Liver (tissue), 8 donors: ENCODE measurements at regions not wholly inside any gene's neighbourhood (a gene's known extent, or its start where the extent isn't known, plus 50 kb on each side); places are given as distances from the start of the nearest gene placed in this dataset.

Experiments
- DNase-seq: peaks from one replicate; pipeline ENCODE4 v3.0.0-alpha.2; 2017; ENCODE audit warnings: low spot score
- H3K27ac ChIP-seq, 2 donors: one replicate each; pipeline ENCODE4 v1.7.0; 2013; ENCODE audit warnings: inconsistent platforms in 2 of 2, low read length in 2 of 2, control low read depth in 1 of 2, low read depth in 1 of 2, mild to moderate bottlenecking in 1 of 2
- H3K27me3 ChIP-seq, 4 donors: one replicate each; pipeline versions ENCODE4 v1.6.1 to v1.7.0; 2013; ENCODE audit warnings: low read length in 3 of 4, inconsistent platforms in 1 of 4, mild to moderate bottlenecking in 1 of 4, moderate library complexity in 1 of 4; ENCODE audit not compliant: control insufficient read depth in 4 of 4, insufficient read depth in 4 of 4
- H3K36me3 ChIP-seq, 4 donors: one replicate each; pipeline versions ENCODE4 v1.6.1 to v1.7.0; 2013; ENCODE audit warnings: low read length in 3 of 4, mild to moderate bottlenecking in 3 of 4, low read depth in 1 of 4, moderate library complexity in 1 of 4; ENCODE audit not compliant: control insufficient read depth in 4 of 4, insufficient read depth in 3 of 4
- H3K4me1 ChIP-seq, 4 donors: one replicate each; pipeline versions ENCODE4 v1.6.1 to v1.7.0; 2013; ENCODE audit warnings: low read length in 3 of 4, mild to moderate bottlenecking in 3 of 4, moderate library complexity in 1 of 4; ENCODE audit not compliant: control insufficient read depth in 4 of 4, insufficient read depth in 4 of 4
- H3K4me3 ChIP-seq, 3 donors: one replicate each; pipeline versions ENCODE4 v1.6.1 to v1.7.0; 2013; ENCODE audit warnings: low read length in 3 of 3, control low read depth in 1 of 3, low read depth in 1 of 3, mild to moderate bottlenecking in 1 of 3
- H3K9ac ChIP-seq, 2 donors: one replicate each; pipeline ENCODE4 v1.7.0; 2013; ENCODE audit warnings: low read length in 2 of 2, mild to moderate bottlenecking in 2 of 2, moderate library complexity in 2 of 2, control low read depth in 1 of 2, low read depth in 1 of 2
- H3K9me3 ChIP-seq, 4 donors: one replicate each; pipeline versions ENCODE4 v1.6.1 to v1.7.0; 2013; ENCODE audit warnings: low read length in 3 of 4; ENCODE audit not compliant: control insufficient read depth in 4 of 4
- ATF3 ChIP-seq: IDR thresholded peaks from 2 replicates; pipeline ENCODE4 v1.6.1; 2016; ENCODE audit warnings: antibody characterized with exemption
- CTCF ChIP-seq: fragments of 150-350 bp; IDR thresholded peaks from 2 replicates; pipeline ENCODE4 v1.5.1; 2017; ENCODE audit warnings: improper control_type of control experiment, low read depth, low read length; ENCODE audit not compliant: missing input control
- EGR1 ChIP-seq, 2 donors: IDR thresholded peaks; 2 replicates each; pipeline ENCODE4 v1.6.1; 2016 to 2018; ENCODE audit warnings: antibody characterized with exemption in 2 of 2, low read depth in 2 of 2
- FOXA1 ChIP-seq: IDR thresholded peaks from 2 replicates; pipeline ENCODE4 v1.6.1; 2016; ENCODE audit warnings: antibody characterized with exemption
- FOXA2 ChIP-seq: IDR thresholded peaks from 2 replicates; pipeline ENCODE4 v1.6.1; 2016; ENCODE audit warnings: antibody characterized with exemption
- GABPA ChIP-seq, 2 donors: IDR thresholded peaks in 1 of 2; conservative IDR thresholded peaks in 1 of 2; 2 replicates each; pipeline ENCODE4 v1.6.1; 2016; ENCODE audit warnings: antibody characterized with exemption in 2 of 2, mild to moderate bottlenecking in 1 of 2, moderate library complexity in 1 of 2
- HNF4A ChIP-seq, 2 donors: conservative IDR thresholded peaks; 2 replicates each; pipeline ENCODE4 v1.6.1; 2016; ENCODE audit warnings: antibody characterized with exemption in 2 of 2, mild to moderate bottlenecking in 2 of 2
- HNF4G ChIP-seq: IDR thresholded peaks from 2 replicates; pipeline ENCODE4 v1.6.1; 2016; ENCODE audit warnings: antibody characterized with exemption
- MAX ChIP-seq: IDR thresholded peaks from 2 replicates; pipeline ENCODE4 v1.6.1; 2016; ENCODE audit warnings: antibody characterized with exemption
- NR2F2 ChIP-seq: IDR thresholded peaks from 2 replicates; pipeline ENCODE4 v1.6.1; 2016; ENCODE audit warnings: antibody characterized with exemption
- RAD21 ChIP-seq, 2 donors: IDR thresholded peaks; 2 replicates each; pipeline ENCODE4 v1.6.1; 2016; ENCODE audit warnings: antibody characterized with exemption in 2 of 2, mild to moderate bottlenecking in 2 of 2
- REST ChIP-seq: IDR thresholded peaks from 2 replicates; pipeline ENCODE4 v1.6.1; 2016; ENCODE audit warnings: antibody characterized with exemption, mild to moderate bottlenecking
- RXRA ChIP-seq, 2 donors: IDR thresholded peaks; 2 replicates each; pipeline ENCODE4 v1.6.1; 2017 to 2018; ENCODE audit warnings: antibody characterized with exemption in 2 of 2, mild to moderate bottlenecking in 1 of 2
- SP1 ChIP-seq: IDR thresholded peaks from 2 replicates; pipeline ENCODE4 v1.6.1; 2018; ENCODE audit warnings: antibody characterized with exemption, mild to moderate bottlenecking
- YY1 ChIP-seq: IDR thresholded peaks from 2 replicates; pipeline ENCODE4 v1.6.1; 2016; ENCODE audit warnings: antibody characterized with exemption, mild to moderate bottlenecking
- ZBTB33 ChIP-seq: IDR thresholded peaks from 2 replicates; pipeline ENCODE4 v1.6.1; 2016; ENCODE audit warnings: antibody characterized with exemption
- WGBS: extraction: QIAGEN DNeasy Blood & Tissue Kit; methylation state at CpG from one replicate; pipeline ENCODE4 v1.1.7; 2013; 5-methylcytosine and 5-hydroxymethylcytosine counted together
- donor health status: healthy.
- donor health status: healthy.
- donor health status: healthy.
- donor health status: healthy.
- donor health status: healthy.

- Histone ChIP-seq H3K36me3 (no peaks in the 10 kb centered on the region), H3K9me3 (no peaks in the 10 kb centered on the region), H3K27ac (no peak overlapping the region), H3K9ac (no peak overlapping the region), H3K4me3 (no peak overlapping the region), H3K27me3 (no peaks in the 10 kb centered on the region), H3K4me1 (no peaks in the 10 kb centered on the region)
- no peak for DNase-seq
- TF ChIP-seq CTCF (no peak), ZBTB33 (no peak), SP1 (no peak), NR2F2 (no peak), RAD21 (IDR thresholded peaks at IDR 0.05) (no peak), GABPA (IDR thresholded peaks at IDR 0.05 in 1 of 2, conservative IDR thresholded peaks at IDR 0.05 in 1 of 2) (no peak), RXRA (IDR thresholded peaks at IDR 0.05) (no peak), FOXA1 (no peak), HNF4G (no peak), EGR1 (IDR thresholded peaks at IDR 0.05; ENCODE audit: low read depth in 2 of 2) (no peak), YY1 (no peak), REST (no peak), ATF3 (no peak), FOXA2 (no peak), HNF4A (conservative IDR thresholded peaks at IDR 0.05) (no peak)
- 91% methylated on average over 5 of the region's 5 CpGs for WGBS
Observed at GRCh38 chr1:63038586-63038985, 254.7 kb downstream of the ATG4C start.

- Histone ChIP-seq H3K9ac (no peak overlapping the region), H3K36me3 (no peaks in the 10 kb centered on the region), H3K27me3 (no peaks in the 10 kb centered on the region), H3K27ac (no peak overlapping the region), H3K4me3 (no peak overlapping the region), H3K9me3 (no peaks in the 10 kb centered on the region), H3K4me1 (no peaks in the 10 kb centered on the region)
- 80% methylated on average over 3 of the region's 3 CpGs for WGBS
- no peak for DNase-seq
- TF ChIP-seq HNF4A (conservative IDR thresholded peaks at IDR 0.05) (no peak), YY1 (no peak), CTCF (no peak), REST (no peak), ZBTB33 (no peak), HNF4G (no peak), FOXA2 (no peak), MAX (no peak)
Observed at GRCh38 chr1:63041660-63042059, 257.7 kb downstream of the ATG4C start.
